ENCODE measurements at regions not wholly inside any gene's neighbourhood (a gene's known extent, or its start where the extent isn't known, plus 50 kb on each side); places are given as distances from the start of the nearest gene placed in this dataset.

GRCh38 chr4:59127743-59128142 lies 2017.6 kb upstream of the IGFBP7 start:
- no peak overlapping the region for H3K27ac ChIP-seq (ENCODE audit: insufficient read depth, low read depth, low read length, poor library complexity, severe bottlenecking)
- no peaks in the 10 kb centered on the region for H3K9me3 ChIP-seq (ENCODE audit: control insufficient read depth, low read length)
- no peaks in the 10 kb centered on the region for H3K4me1 ChIP-seq (ENCODE audit: control insufficient read depth, insufficient read depth, low read length)
- H3K27me3 ChIP-seq (ENCODE audit: control insufficient read depth, insufficient read depth, low read length, poor library complexity, severe bottlenecking) = no peaks in the 10 kb centered on the region
- H3K36me3 ChIP-seq (ENCODE audit: control insufficient read depth, insufficient read depth, low read length) = no peaks in the 10 kb centered on the region
- H3K4me3 ChIP-seq (ENCODE audit: insufficient read depth, low read depth, low read length) = no peak overlapping the region
- WGBS, 2 experiments = 83 to 100% methylated on average over 1 of the region's 1 CpG

- no peak overlapping the region for H3K4me3 ChIP-seq (ENCODE audit: insufficient read depth, low read depth, low read length)
- H3K27ac ChIP-seq (ENCODE audit: insufficient read depth, low read depth, low read length, poor library complexity, severe bottlenecking) = no peak overlapping the region
- no peaks in the 10 kb centered on the region for H3K27me3 ChIP-seq (ENCODE audit: control insufficient read depth, insufficient read depth, low read length, poor library complexity, severe bottlenecking)
- H3K4me1 ChIP-seq (ENCODE audit: control insufficient read depth, insufficient read depth, low read length) = no peaks in the 10 kb centered on the region
- no CpG with 5 or more reads among the region's 1 CpG for WGBS, 2 experiments
- H3K36me3 ChIP-seq (ENCODE audit: control insufficient read depth, insufficient read depth, low read length) = no peaks in the 10 kb centered on the region
- no peaks in the 10 kb centered on the region for H3K9me3 ChIP-seq (ENCODE audit: control insufficient read depth, low read length)
Observed at GRCh38 chr4:59135248-59135985, 2025.2 kb upstream of the IGFBP7 start.

- Histone ChIP-seq H3K27me3 (ENCODE audit: control insufficient read depth, insufficient read depth, low read length, poor library complexity, severe bottlenecking) (no peaks in the 10 kb centered on the region), H3K9me3 (ENCODE audit: control insufficient read depth, low read length) (no peaks in the 10 kb centered on the region), H3K36me3 (ENCODE audit: control insufficient read depth, insufficient read depth, low read length) (no peaks in the 10 kb centered on the region), H3K4me1 (ENCODE audit: control insufficient read depth, insufficient read depth, low read length) (no peaks in the 10 kb centered on the region), H3K4me3 (ENCODE audit: insufficient read depth, low read depth, low read length) (no peak overlapping the region), H3K27ac (ENCODE audit: insufficient read depth, low read depth, low read length, poor library complexity, severe bottlenecking) (no peak overlapping the region)
- 78 to 80% methylated on average over 6 of the region's 6 CpGs for WGBS, 2 experiments
Observed at GRCh38 chr4:59161249-59161648, 2038.9 kb upstream of the ADGRL3 start.

GRCh38 chr4:59175617-59176016 lies 2024.5 kb upstream of the ADGRL3 start:
- Histone ChIP-seq H3K36me3 (ENCODE audit: control insufficient read depth, insufficient read depth, low read length) (no peaks in the 10 kb centered on the region), H3K27ac (ENCODE audit: insufficient read depth, low read depth, low read length, poor library complexity, severe bottlenecking) (no peak overlapping the region), H3K27me3 (ENCODE audit: control insufficient read depth, insufficient read depth, low read length, poor library complexity, severe bottlenecking) (no peaks in the 10 kb centered on the region), H3K4me3 (ENCODE audit: insufficient read depth, low read depth, low read length) (no peak overlapping the region), H3K4me1 (ENCODE audit: control insufficient read depth, insufficient read depth, low read length) (no peaks in the 10 kb centered on the region), H3K9me3 (ENCODE audit: control insufficient read depth, low read length) (no peaks in the 10 kb centered on the region)
- 41 to 43% methylated on average over 1 of the region's 1 CpG for WGBS, 2 experiments

- no peak overlapping the region for H3K4me3 ChIP-seq (ENCODE audit: insufficient read depth, low read depth, low read length)
- H3K27ac ChIP-seq (ENCODE audit: insufficient read depth, low read depth, low read length, poor library complexity, severe bottlenecking) = no peak overlapping the region
Observed at GRCh38 chr4:59179372-59179771, 2020.8 kb upstream of the ADGRL3 start.

GRCh38 chr4:59180161-59180560 lies 2020.0 kb upstream of the ADGRL3 start:
- 86 to 87% methylated on average over 11 of the region's 11 CpGs for WGBS, 2 experiments
- Histone ChIP-seq H3K27ac (ENCODE audit: insufficient read depth, low read depth, low read length, poor library complexity, severe bottlenecking) (no peak overlapping the region), H3K36me3 (ENCODE audit: control insufficient read depth, insufficient read depth, low read length) (no peaks in the 10 kb centered on the region)

More at GRCh38 chr4:59179372-59179771, 2020.8 kb upstream of the ADGRL3 start:
- no peaks in the 10 kb centered on the region for H3K9me3 ChIP-seq (ENCODE audit: control insufficient read depth, low read length)
- H3K36me3 ChIP-seq (ENCODE audit: control insufficient read depth, insufficient read depth, low read length) = no peaks in the 10 kb centered on the region
- no peaks in the 10 kb centered on the region for H3K27me3 ChIP-seq (ENCODE audit: control insufficient read depth, insufficient read depth, low read length, poor library complexity, severe bottlenecking)
- H3K4me1 ChIP-seq (ENCODE audit: control insufficient read depth, insufficient read depth, low read length) = no peaks in the 10 kb centered on the region

GRCh38 chr4:59180969-59181368 lies 2019.2 kb upstream of the ADGRL3 start:
- no peak overlapping the region for H3K27ac ChIP-seq (ENCODE audit: insufficient read depth, low read depth, low read length, poor library complexity, severe bottlenecking)
- H3K27me3 ChIP-seq (ENCODE audit: control insufficient read depth, insufficient read depth, low read length, poor library complexity, severe bottlenecking) = no peaks in the 10 kb centered on the region
- no peaks in the 10 kb centered on the region for H3K9me3 ChIP-seq (ENCODE audit: control insufficient read depth, low read length)
- H3K36me3 ChIP-seq (ENCODE audit: control insufficient read depth, insufficient read depth, low read length) = no peaks in the 10 kb centered on the region
- no peak overlapping the region for H3K4me3 ChIP-seq (ENCODE audit: insufficient read depth, low read depth, low read length)
- no peaks in the 10 kb centered on the region for H3K4me1 ChIP-seq (ENCODE audit: control insufficient read depth, insufficient read depth, low read length)

More at GRCh38 chr4:59180161-59180560, 2020.0 kb upstream of the ADGRL3 start:
- H3K4me1 ChIP-seq (ENCODE audit: control insufficient read depth, insufficient read depth, low read length) = no peaks in the 10 kb centered on the region
- H3K27me3 ChIP-seq (ENCODE audit: control insufficient read depth, insufficient read depth, low read length, poor library complexity, severe bottlenecking) = no peaks in the 10 kb centered on the region
- no peak overlapping the region for H3K4me3 ChIP-seq (ENCODE audit: insufficient read depth, low read depth, low read length)
- no peaks in the 10 kb centered on the region for H3K9me3 ChIP-seq (ENCODE audit: control insufficient read depth, low read length)

- 87 to 94% methylated on average over 2 of the region's 2 CpGs for WGBS, 2 experiments
- Histone ChIP-seq H3K4me3 (ENCODE audit: insufficient read depth, low read depth, low read length) (no peak overlapping the region), H3K36me3 (ENCODE audit: control insufficient read depth, insufficient read depth, low read length) (no peaks in the 10 kb centered on the region), H3K27ac (ENCODE audit: insufficient read depth, low read depth, low read length, poor library complexity, severe bottlenecking) (no peak overlapping the region), H3K4me1 (ENCODE audit: control insufficient read depth, insufficient read depth, low read length) (no peaks in the 10 kb centered on the region), H3K9me3 (ENCODE audit: control insufficient read depth, low read length) (no peaks in the 10 kb centered on the region), H3K27me3 (ENCODE audit: control insufficient read depth, insufficient read depth, low read length, poor library complexity, severe bottlenecking) (no peaks in the 10 kb centered on the region)
Observed at GRCh38 chr4:59195839-59196238, 2004.3 kb upstream of the ADGRL3 start.

- H3K9me3 ChIP-seq (ENCODE audit: control insufficient read depth, low read length) = no peaks in the 10 kb centered on the region
- no peaks in the 10 kb centered on the region for H3K27me3 ChIP-seq (ENCODE audit: control insufficient read depth, insufficient read depth, low read length, poor library complexity, severe bottlenecking)
- no peaks in the 10 kb centered on the region for H3K4me1 ChIP-seq (ENCODE audit: control insufficient read depth, insufficient read depth, low read length)
- H3K36me3 ChIP-seq (ENCODE audit: control insufficient read depth, insufficient read depth, low read length) = no peaks in the 10 kb centered on the region
- WGBS, 2 experiments = 94 to 100% methylated on average over 1 to 2 of the region's 2 CpGs
- no peak overlapping the region for H3K4me3 ChIP-seq (ENCODE audit: insufficient read depth, low read depth, low read length)
- no peak overlapping the region for H3K27ac ChIP-seq (ENCODE audit: insufficient read depth, low read depth, low read length, poor library complexity, severe bottlenecking)
Observed at GRCh38 chr4:59200992-59201391, 1999.1 kb upstream of the ADGRL3 start.

- WGBS, 2 experiments = 81 to 97% methylated on average over 3 to 4 of the region's 5 CpGs
- no peaks in the 10 kb centered on the region for H3K4me1 ChIP-seq (ENCODE audit: control insufficient read depth, insufficient read depth, low read length)
- H3K36me3 ChIP-seq (ENCODE audit: control insufficient read depth, insufficient read depth, low read length) = no peaks in the 10 kb centered on the region
- no peaks in the 10 kb centered on the region for H3K9me3 ChIP-seq (ENCODE audit: control insufficient read depth, low read length)
- no peak overlapping the region for H3K27ac ChIP-seq (ENCODE audit: insufficient read depth, low read depth, low read length, poor library complexity, severe bottlenecking)
- H3K4me3 ChIP-seq (ENCODE audit: insufficient read depth, low read depth, low read length) = no peak overlapping the region
- H3K27me3 ChIP-seq (ENCODE audit: control insufficient read depth, insufficient read depth, low read length, poor library complexity, severe bottlenecking) = no peaks in the 10 kb centered on the region
Observed at GRCh38 chr4:59217910-59218631, 1982.1 kb upstream of the ADGRL3 start.

Measured in ectodermal cell (in vitro differentiated cells).